GM12878 (cell line): ENCODE measurements at regions not wholly inside any gene's neighbourhood (a gene's known extent, or its start where the extent isn't known, plus 50 kb on each side); places are given as distances from the start of the nearest gene placed in this dataset.

ENCODE experiments used
- ATAC-seq: fragments of 200-7000 bp; cut with Tn5 transposase; 3 replicates; pipeline ENCODE4 v1.9.1; 2020; ENCODE audit warnings: mild to moderate bottlenecking, moderate library complexity
- BruUV-seq: library from RNA; stranded (reverse); fragments of 400-500 nt; replicated peaks from 2 replicates; lab custom pipeline; 2021; lab: Mats Ljungman, UMichigan
- CTCF ChIA-PET: fragments of 300-600 bp; sonication (Branson Sonifier 250); formaldehyde crosslinking; extraction: SDS; loops from one replicate; lab custom pipeline; 2021; ENCODE audit warnings: inconsistent platforms; lab: Yijun Ruan, JAX
- POLR2A ChIA-PET: fragments of 350-600 bp; formaldehyde crosslinking; extraction: SDS; loops from one replicate; lab custom pipeline; 2021; ENCODE audit warnings: inconsistent platforms; lab: Charles Lee
- RAD21 ChIA-PET: fragments of 300-600 bp; sonication (Branson Sonifier 250); formaldehyde crosslinking; loops from one replicate; lab custom pipeline; 2023; ENCODE audit warnings: antibody characterized with exemption; ENCODE audit not compliant: unreplicated experiment; lab: Charles Lee
- SMC1A ChIA-PET: fragments of 300-600 bp; sonication (Branson Sonifier 250); formaldehyde crosslinking; loops from one replicate; lab custom pipeline; 2023; ENCODE audit not compliant: unreplicated experiment, uncharacterized antibody; lab: Charles Lee
- DNase-seq: peaks from one replicate; pipeline ENCODE4 v3.0.0-alpha.2; 2011; ENCODE audit warnings: low read depth, low spot score
- FAIRE-seq: peaks from 3 replicates; lab custom pipeline; 2011; peaks lifted over from hg19 to GRCh38; lab: Jason Lieb, UNC
- H2AFZ ChIP-seq: 2 replicates; pipeline ENCODE4 v1.6.0; 2011; ENCODE audit warnings: low read depth, low read length, control low read depth; ENCODE audit not compliant: control insufficient read depth
- H3K27ac ChIP-seq: 2 replicates; pipeline ENCODE4 v1.5.1; 2011; ENCODE audit warnings: control low read depth; ENCODE audit not compliant: control insufficient read depth, insufficient read depth
- H3K27me3 ChIP-seq, 2 experiments: replicated peaks in 1 of 2; 2 replicates each; pipeline versions ENCODE4 v1.6.0 to v1.6.1; 2011; ENCODE audit warnings: low read length in 1 of 2; ENCODE audit not compliant: control insufficient read depth in 2 of 2, insufficient read depth in 2 of 2
- H3K36me3 ChIP-seq, 2 experiments: 2 replicates each; pipeline ENCODE4 v1.5.1; 2011; ENCODE audit warnings: low read length in 1 of 2; ENCODE audit not compliant: control insufficient read depth in 2 of 2, insufficient read depth in 2 of 2
- H3K4me1 ChIP-seq: 2 replicates; pipeline ENCODE4 v1.6.1; 2011; ENCODE audit warnings: mild to moderate bottlenecking, low read length, moderate library complexity, mixed read lengths; ENCODE audit not compliant: control insufficient read depth, insufficient read depth
- H3K4me2 ChIP-seq: 2 replicates; pipeline ENCODE4 v1.6.0; 2011; ENCODE audit warnings: control low read depth; ENCODE audit not compliant: control insufficient read depth, insufficient read depth
- H3K4me3 ChIP-seq: fragments of 200-600 bp; sonication (generic); 2 replicates; pipeline ENCODE4 v1.5.1; 2016
- H3K79me2 ChIP-seq: 2 replicates; pipeline ENCODE4 v1.6.0; 2011; ENCODE audit warnings: low read length; ENCODE audit not compliant: control insufficient read depth, insufficient read depth
- H3K9ac ChIP-seq: 2 replicates; pipeline ENCODE4 v1.8.0; 2011; ENCODE audit warnings: low read length, control low read depth, mixed read lengths; ENCODE audit not compliant: control insufficient read depth, insufficient read depth
- H3K9me3 ChIP-seq: replicated peaks from 3 replicates; pipeline ENCODE4 v1.5.1; 2011; ENCODE audit warnings: mild to moderate bottlenecking, low read length; ENCODE audit not compliant: control insufficient read depth, insufficient read depth
- H4K20me1 ChIP-seq: 2 replicates; pipeline ENCODE4 v1.6.0; 2011; ENCODE audit not compliant: control insufficient read depth, insufficient read depth
- CHD4 ChIP-seq: fragments of 200-600 bp; sonication (generic); IDR thresholded peaks from 2 replicates; pipeline ENCODE4 v1.6.1; 2016; ENCODE audit warnings: mild to moderate bottlenecking
- EED ChIP-seq: sonication (generic); IDR thresholded peaks from 2 replicates; pipeline ENCODE4 v1.6.1; 2016; ENCODE audit warnings: antibody characterized with exemption, low read depth
- EZH2 ChIP-seq: IDR thresholded peaks from 2 replicates; pipeline ENCODE4 v1.6.1; 2012; ENCODE audit warnings: low read depth, mild to moderate bottlenecking, control low read depth, inconsistent platforms, low read length, borderline replicate concordance; ENCODE audit not compliant: control insufficient read depth
- MEF2A ChIP-seq: IDR thresholded peaks from 2 replicates; pipeline ENCODE4 v1.6.1; 2011; ENCODE audit warnings: low read depth, mild to moderate bottlenecking, low read length, moderate library complexity; ENCODE audit not compliant: insufficient read depth
- POU2F2 ChIP-seq: IDR thresholded peaks from 3 replicates; pipeline ENCODE4 v1.6.1; 2011; ENCODE audit warnings: low read depth, mild to moderate bottlenecking, low read length, borderline replicate concordance
- SMAD1 ChIP-seq: fragments of 450-650 bp; IDR thresholded peaks from 2 replicates; pipeline ENCODE4 v1.6.1; 2018; ENCODE audit warnings: mild to moderate bottlenecking, low read depth; ENCODE audit not compliant: partially characterized antibody
- SP1 ChIP-seq: IDR thresholded peaks from one replicate; pipeline ENCODE4 v1.6.1; 2011; ENCODE audit warnings: low read depth, low read length
- SREBF2 ChIP-seq: IDR thresholded peaks from 2 replicates; pipeline ENCODE4 v1.6.1; 2012; ENCODE audit warnings: mild to moderate bottlenecking, low read length
- TBL1XR1 ChIP-seq: IDR thresholded peaks from 2 replicates; pipeline ENCODE4 v1.6.1; 2012; ENCODE audit warnings: low read depth, low read length, improper control_type of control experiment
- TCF3 ChIP-seq: IDR thresholded peaks from 2 replicates; pipeline ENCODE4 v1.6.1; 2012; ENCODE audit warnings: low read depth, mild to moderate bottlenecking, low read length, borderline replicate concordance; ENCODE audit not compliant: insufficient read depth
- ZNF622 ChIP-seq: fragments of 450-650 bp; IDR thresholded peaks from 2 replicates; pipeline ENCODE4 v1.6.1; 2017; ENCODE audit warnings: mild to moderate bottlenecking, inconsistent platforms
- WGBS: methylation state at CpG from one replicate; pipeline ENCODE4 v1.1.6; 2016; ENCODE audit warnings: low lambda C conversion rate; ENCODE audit not compliant: insufficient replicate concordance, insufficient coverage; ENCODE audit errors: missing lambda C conversion rate; 5-methylcytosine and 5-hydroxymethylcytosine counted together
- in situ Hi-C: fragments of 300-500 bp; cut with MboI; formaldehyde crosslinking; loops from 9 replicates; pipeline ENCODE4 v1.14.3; 2018; ENCODE audit warnings: mixed read lengths
- intact Hi-C: fragments of 100-400 bp; cut with micrococcal nuclease; formaldehyde crosslinking; loops from one replicate; pipeline ENCODE4 v1.14.2; 2022; ENCODE audit not compliant: unreplicated experiment
- TF ChIP-seq, protein P1 (sequence below): fragments of 450-650 bp; formaldehyde crosslinking; IDR thresholded peaks from 2 replicates; pipeline ENCODE4 v1.4.0; 2022; ENCODE audit warnings: mild to moderate bottlenecking, moderate library complexity

GRCh38 chr11:122230385-122230755, 114.4 kb upstream of the BLID start:
- Histone ChIP-seq H3K27ac (no peak overlapping the region), H3K4me2 (no peak overlapping the region), H3K9ac (no peak overlapping the region), H3K4me3 (no peak overlapping the region), H3K79me2 (no peaks in the 10 kb centered on the region), H2AFZ (no peak overlapping the region), H4K20me1 (no peaks in the 10 kb centered on the region), H3K4me1 (no peaks in the 10 kb centered on the region), H3K27me3 (0 out of 4 replicates have a peak, but pooled peaks cover 0 to 4% of the 10 kb centered on the region in 2 experiments), H3K9me3 (no peaks in the 10 kb centered on the region), H3K36me3 (no peaks in the 10 kb centered on the region)
- FAIRE-seq: no peak
- intact Hi-C loops: no loop called here
- no peak for ATAC-seq
- TF ChIP-seq TCF3: no peak
- no peak for TF ChIP-seq CHD4
- no peak for TF ChIP-seq EZH2
- no peak for TF ChIP-seq TBL1XR1
- no peak for TF ChIP-seq ZNF622
- TF ChIP-seq, protein P1, sequence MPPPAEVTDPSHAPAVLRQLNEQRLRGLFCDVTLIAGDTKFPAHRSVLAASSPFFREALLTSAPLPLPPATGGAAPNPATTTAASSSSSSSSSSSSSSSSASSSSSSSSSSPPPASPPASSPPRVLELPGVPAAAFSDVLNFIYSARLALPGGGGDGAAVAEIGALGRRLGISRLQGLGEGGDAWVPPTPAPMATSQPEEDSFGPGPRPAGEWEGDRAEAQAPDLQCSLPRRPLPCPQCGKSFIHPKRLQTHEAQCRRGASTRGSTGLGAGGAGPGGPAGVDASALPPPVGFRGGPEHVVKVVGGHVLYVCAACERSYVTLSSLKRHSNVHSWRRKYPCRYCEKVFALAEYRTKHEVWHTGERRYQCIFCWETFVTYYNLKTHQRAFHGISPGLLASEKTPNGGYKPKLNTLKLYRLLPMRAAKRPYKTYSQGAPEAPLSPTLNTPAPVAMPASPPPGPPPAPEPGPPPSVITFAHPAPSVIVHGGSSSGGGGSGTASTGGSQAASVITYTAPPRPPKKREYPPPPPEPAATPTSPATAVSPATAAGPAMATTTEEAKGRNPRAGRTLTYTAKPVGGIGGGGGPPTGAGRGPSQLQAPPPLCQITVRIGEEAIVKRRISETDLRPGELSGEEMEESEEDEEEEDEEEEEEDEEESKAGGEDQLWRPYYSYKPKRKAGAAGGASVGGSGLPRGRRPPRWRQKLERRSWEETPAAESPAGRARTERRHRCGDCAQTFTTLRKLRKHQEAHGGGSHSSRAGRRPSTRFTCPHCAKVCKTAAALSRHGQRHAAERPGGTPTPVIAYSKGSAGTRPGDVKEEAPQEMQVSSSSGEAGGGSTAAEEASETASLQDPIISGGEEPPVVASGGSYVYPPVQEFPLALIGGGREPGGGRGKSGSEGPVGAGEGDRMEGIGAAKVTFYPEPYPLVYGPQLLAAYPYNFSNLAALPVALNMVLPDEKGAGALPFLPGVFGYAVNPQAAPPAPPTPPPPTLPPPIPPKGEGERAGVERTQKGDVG (CRISPR knock-in tag): no peak
- no peak for TF ChIP-seq MEF2A
- no peak for TF ChIP-seq EED
- no peak for TF ChIP-seq SREBF2
- no peak for TF ChIP-seq POU2F2
- TF ChIP-seq SP1: no peak
- no peak for TF ChIP-seq SMAD1
- no TSS peak for BruUV-seq
- ChIA-PET RAD21 (no interaction called here), CTCF (no interaction called here), POLR2A (no interaction called here), SMC1A (no interaction called here)
- in situ Hi-C loops: no loop called here
- WGBS: 1% methylated on average over 7 of the region's 7 CpGs
- no peak for DNase-seq
